H9 (cell line): ENCODE measurements at regions not wholly inside any gene's neighbourhood (a gene's known extent, or its start where the extent isn't known, plus 50 kb on each side); places are given as distances from the start of the nearest gene placed in this dataset.

Experiments used
- DNase-seq: peaks from one replicate; pipeline ENCODE4 v3.0.0-alpha.2; 2017
- H2AFZ ChIP-seq: one replicate; pipeline ENCODE4 v1.6.1; 2013; ENCODE audit warnings: mild to moderate bottlenecking, low read length, control low read depth, moderate library complexity
- H2AK5ac ChIP-seq: 2 replicates; pipeline ENCODE4 v1.6.1; 2013; ENCODE audit warnings: low read length, control low read depth, mixed read lengths; ENCODE audit not compliant: insufficient read length
- H2BK120ac ChIP-seq: one replicate; pipeline ENCODE4 v1.6.1; 2013; ENCODE audit warnings: low read depth, mild to moderate bottlenecking, low read length, control low read depth, inconsistent platforms; ENCODE audit not compliant: poor library complexity, severe bottlenecking
- H2BK12ac ChIP-seq: 2 replicates; pipeline ENCODE4 v1.6.1; 2013; ENCODE audit warnings: low read length, control low read depth, mixed read lengths, low read depth; ENCODE audit not compliant: insufficient read length
- H2BK15ac ChIP-seq: 2 replicates; pipeline ENCODE4 v1.6.1; 2013; ENCODE audit warnings: low read depth, low read length, control low read depth
- H2BK20ac ChIP-seq: one replicate; pipeline ENCODE4 v1.6.1; 2013; ENCODE audit warnings: low read depth, mild to moderate bottlenecking, low read length, control low read depth, inconsistent platforms; ENCODE audit not compliant: poor library complexity, severe bottlenecking
- H2BK5ac ChIP-seq: 2 replicates; pipeline ENCODE4 v1.6.1; 2013; ENCODE audit warnings: low read length, control low read depth, mixed read lengths; ENCODE audit not compliant: insufficient read length
- H3K14ac ChIP-seq: 2 replicates; pipeline ENCODE4 v1.6.1; 2013; ENCODE audit warnings: low read length, control low read depth; ENCODE audit not compliant: insufficient read depth
- H3K18ac ChIP-seq: 2 replicates; pipeline ENCODE4 v1.6.1; 2013; ENCODE audit warnings: low read depth, mild to moderate bottlenecking, mixed read lengths, low read length, control low read depth; ENCODE audit not compliant: insufficient read length
- H3K23ac ChIP-seq: 2 replicates; pipeline ENCODE4 v1.6.1; 2013; ENCODE audit warnings: low read length, control low read depth, mixed read lengths, low read depth; ENCODE audit not compliant: insufficient read length
- H3K23me2 ChIP-seq: 2 replicates; pipeline ENCODE4 v1.6.1; 2013; ENCODE audit warnings: low read depth, mild to moderate bottlenecking, mixed read lengths, low read length, control low read depth; ENCODE audit not compliant: insufficient read length, poor library complexity, severe bottlenecking
- H3K27ac ChIP-seq: 2 replicates; pipeline ENCODE4 v1.5.1; 2013; ENCODE audit warnings: low read length, control low read depth, mixed read lengths, low read depth; ENCODE audit not compliant: insufficient read length
- H3K27me3 ChIP-seq: 2 replicates; pipeline ENCODE4 v1.6.1; 2013; ENCODE audit warnings: low read length, control low read depth, inconsistent platforms; ENCODE audit not compliant: insufficient read depth
- H3K4ac ChIP-seq: 2 replicates; pipeline ENCODE4 v1.6.1; 2013; ENCODE audit warnings: low read depth, mild to moderate bottlenecking, control low read depth, inconsistent platforms, low read length, moderate library complexity
- H3K4me1 ChIP-seq: 2 replicates; pipeline ENCODE4 v1.6.1; 2013; ENCODE audit warnings: low read length, control low read depth, inconsistent platforms; ENCODE audit not compliant: insufficient read depth
- H3K4me2 ChIP-seq: 2 replicates; pipeline ENCODE4 v1.6.1; 2013; ENCODE audit warnings: low read length, control low read depth, mixed read lengths; ENCODE audit not compliant: insufficient read length, insufficient read depth
- H3K56ac ChIP-seq: 2 replicates; pipeline ENCODE4 v1.6.1; 2013; ENCODE audit warnings: low read depth, mild to moderate bottlenecking, mixed read lengths, low read length, control low read depth; ENCODE audit not compliant: insufficient read length
- H3K79me1 ChIP-seq: 2 replicates; pipeline ENCODE4 v1.6.1; 2013; ENCODE audit warnings: low read depth, mild to moderate bottlenecking, moderate library complexity, low read length, control low read depth, inconsistent platforms; ENCODE audit not compliant: insufficient read depth, poor library complexity, severe bottlenecking
- H3K79me2 ChIP-seq: 2 replicates; pipeline ENCODE4 v1.6.1; 2013; ENCODE audit warnings: low read length, control low read depth, inconsistent platforms; ENCODE audit not compliant: insufficient read depth
- H3K9ac ChIP-seq: 2 replicates; pipeline ENCODE4 v1.6.1; 2013; ENCODE audit warnings: low read length, control low read depth, mixed read lengths; ENCODE audit not compliant: insufficient read length; ENCODE audit errors: extremely low read depth
- H3K9me3 ChIP-seq: one replicate; pipeline ENCODE4 v1.6.1; 2013; ENCODE audit warnings: low read depth, low read length, inconsistent platforms; ENCODE audit not compliant: control insufficient read depth
- H3T11ph ChIP-seq: one replicate; pipeline ENCODE4 v1.6.1; 2013; ENCODE audit warnings: mild to moderate bottlenecking, low read length, control low read depth, inconsistent platforms
- H4K20me1 ChIP-seq: one replicate; pipeline ENCODE4 v1.6.1; 2013; ENCODE audit not compliant: control insufficient read depth, insufficient read length, insufficient read depth
- H4K5ac ChIP-seq: 2 replicates; pipeline ENCODE4 v1.6.1; 2013; ENCODE audit warnings: low read depth, mild to moderate bottlenecking, mixed read lengths, low read length, control low read depth; ENCODE audit not compliant: insufficient read length
- H4K8ac ChIP-seq: replicated peaks from 2 replicates; pipeline ENCODE4 v1.6.1; 2013; ENCODE audit warnings: low read length, control low read depth, mixed read lengths, low read depth; ENCODE audit not compliant: insufficient read length
- H4K91ac ChIP-seq: 2 replicates; pipeline ENCODE4 v1.6.1; 2013; ENCODE audit warnings: low read depth, mild to moderate bottlenecking, moderate library complexity, mixed read lengths, low read length, control low read depth; ENCODE audit not compliant: insufficient read length
- H3K27ac Mint-ChIP-seq, 3 experiments: 2 replicates in 2 of 3; 3 replicates in 1 of 3; pipeline ENCODE4 v1.8.0; 2020 to 2021; ENCODE audit warnings: mixed read lengths in 3 of 3, mild to moderate bottlenecking in 1 of 3, moderate library complexity in 1 of 3
- H3K27me3 Mint-ChIP-seq: 2 replicates; pipeline ENCODE4 v1.8.0; 2021; ENCODE audit warnings: low read depth, mild to moderate bottlenecking, moderate library complexity, mixed read lengths
- H3K36me3 Mint-ChIP-seq, 3 experiments: 2 replicates in 2 of 3; 3 replicates in 1 of 3; pipeline ENCODE4 v1.8.0; 2020 to 2021; ENCODE audit warnings: low read depth in 3 of 3, mixed read lengths in 3 of 3; ENCODE audit not compliant: insufficient read depth in 1 of 3
- H3K4me1 Mint-ChIP-seq, 2 experiments: 2 replicates each; pipeline ENCODE4 v1.8.0; 2020; ENCODE audit warnings: mixed read lengths in 2 of 2
- H3K4me3 Mint-ChIP-seq, 2 experiments: 2 replicates in 1 of 2; 3 replicates in 1 of 2; pipeline ENCODE4 v1.8.0; 2020 to 2021; ENCODE audit warnings: mild to moderate bottlenecking in 2 of 2, mixed read lengths in 2 of 2, moderate library complexity in 1 of 2
- H3K9me3 Mint-ChIP-seq, 2 experiments: 2 replicates in 1 of 2; 3 replicates in 1 of 2; pipeline ENCODE4 v1.8.0; 2020; ENCODE audit warnings: mild to moderate bottlenecking in 2 of 2, mixed read lengths in 2 of 2, moderate library complexity in 1 of 2
- WGBS: extraction: QIAGEN DNeasy Blood & Tissue Kit; methylation state at CpG from one replicate; pipeline ENCODE4 v1.1.7; 2013; ENCODE audit warnings: missing lambda C conversion rate, low lambda C conversion rate, mixed read lengths; ENCODE audit not compliant: insufficient read length; ENCODE audit errors: extremely low coverage; 5-methylcytosine and 5-hydroxymethylcytosine counted together
- TF ChIP-seq, protein P1 (sequence below): fragments of 200-600 bp; sonication (generic); conservative IDR thresholded peaks from 3 replicates; pipeline ENCODE4 v1.8.0; 2021; ENCODE audit warnings: antibody characterized with exemption, mild to moderate bottlenecking

- H3K4ac ChIP-seq: no peak overlapping the region
- no peak overlapping the region for H3K18ac ChIP-seq
- H3K4me1 ChIP-seq: peaks cover 8% of the 10 kb centered on the region; the same call in 1 of the 2 replicates
- Mint-ChIP-seq H3K4me1 (peaks cover 31 to 39% of the 10 kb centered on the region in 2 experiments), H3K27ac (no peak overlapping the region), H3K9me3 (peaks cover 7 to 9% of the 10 kb centered on the region in 2 experiments), H3K27me3 (no peaks in the 10 kb centered on the region; the same call in 1 of the 2 replicates), H3K36me3 (peaks cover 3 to 6% (median 5%) of the 10 kb centered on the region in 3 experiments; a peak in 6 of 7 replicates), H3K4me3 (no peak overlapping the region)
- H3K9ac ChIP-seq: no peak overlapping the region
- H3K14ac ChIP-seq: no peak overlapping the region
- no peak overlapping the region for H2BK12ac ChIP-seq
- TF ChIP-seq, protein P1, sequence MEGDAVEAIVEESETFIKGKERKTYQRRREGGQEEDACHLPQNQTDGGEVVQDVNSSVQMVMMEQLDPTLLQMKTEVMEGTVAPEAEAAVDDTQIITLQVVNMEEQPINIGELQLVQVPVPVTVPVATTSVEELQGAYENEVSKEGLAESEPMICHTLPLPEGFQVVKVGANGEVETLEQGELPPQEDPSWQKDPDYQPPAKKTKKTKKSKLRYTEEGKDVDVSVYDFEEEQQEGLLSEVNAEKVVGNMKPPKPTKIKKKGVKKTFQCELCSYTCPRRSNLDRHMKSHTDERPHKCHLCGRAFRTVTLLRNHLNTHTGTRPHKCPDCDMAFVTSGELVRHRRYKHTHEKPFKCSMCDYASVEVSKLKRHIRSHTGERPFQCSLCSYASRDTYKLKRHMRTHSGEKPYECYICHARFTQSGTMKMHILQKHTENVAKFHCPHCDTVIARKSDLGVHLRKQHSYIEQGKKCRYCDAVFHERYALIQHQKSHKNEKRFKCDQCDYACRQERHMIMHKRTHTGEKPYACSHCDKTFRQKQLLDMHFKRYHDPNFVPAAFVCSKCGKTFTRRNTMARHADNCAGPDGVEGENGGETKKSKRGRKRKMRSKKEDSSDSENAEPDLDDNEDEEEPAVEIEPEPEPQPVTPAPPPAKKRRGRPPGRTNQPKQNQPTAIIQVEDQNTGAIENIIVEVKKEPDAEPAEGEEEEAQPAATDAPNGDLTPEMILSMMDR: no peak
- no peak overlapping the region for H2BK15ac ChIP-seq
- no peak overlapping the region for H2BK5ac ChIP-seq
- H3K27ac ChIP-seq: no peak overlapping the region
- no peak overlapping the region for H2AK5ac ChIP-seq
- H3K79me1 ChIP-seq: no peaks in the 10 kb centered on the region
- no peak overlapping the region for H4K91ac ChIP-seq
- H3K56ac ChIP-seq: no peak overlapping the region
- no peak overlapping the region for H3K4me2 ChIP-seq
- H4K20me1 ChIP-seq: no peaks in the 10 kb centered on the region
- no peaks in the 10 kb centered on the region for H3K27me3 ChIP-seq
- no peaks in the 10 kb centered on the region for H3K9me3 ChIP-seq
- no CpG with 5 or more reads among the region's 3 CpGs for WGBS
- no peak overlapping the region for H2BK20ac ChIP-seq
- no peak overlapping the region for H3T11ph ChIP-seq
- H3K23ac ChIP-seq: no peak overlapping the region
- no peak overlapping the region for H2BK120ac ChIP-seq
- H4K5ac ChIP-seq: no peak overlapping the region
- DNase-seq: no peak
- no peak overlapping the region for H2AFZ ChIP-seq
- no peaks in the 10 kb centered on the region for H3K23me2 ChIP-seq
- H4K8ac ChIP-seq: no peak overlapping the region
- H3K79me2 ChIP-seq: no peaks in the 10 kb centered on the region
Measured at GRCh38 chr16:20257234-20257633, 70.1 kb downstream of the GP2 start.
